22Rv1 (cell line): ENCODE measurements at regions not wholly inside any gene's neighbourhood (a gene's known extent, or its start where the extent isn't known, plus 50 kb on each side); places are given as distances from the start of the nearest gene placed in this dataset.

Experiments used
- CTCF ChIP-seq: fragments of 450-650 bp; IDR thresholded peaks from 2 replicates; pipeline ENCODE4 v1.5.1; 2017; ENCODE audit warnings: mild to moderate bottlenecking
- ZFX ChIP-seq: fragments of 450-650 bp; IDR thresholded peaks from 2 replicates; pipeline ENCODE4 v1.6.1; 2017; ENCODE audit warnings: antibody characterized with exemption, borderline replicate concordance

- TF ChIP-seq CTCF, result no peak
- TF ChIP-seq ZFX, result no peak
Observed at GRCh38 chr21:32070676-32071330, 198.0 kb downstream of the HUNK start.
